ENCODE measurements at regions not wholly inside any gene's neighbourhood (a gene's known extent, or its start where the extent isn't known, plus 50 kb on each side); places are given as distances from the start of the nearest gene placed in this dataset.

DNA sequence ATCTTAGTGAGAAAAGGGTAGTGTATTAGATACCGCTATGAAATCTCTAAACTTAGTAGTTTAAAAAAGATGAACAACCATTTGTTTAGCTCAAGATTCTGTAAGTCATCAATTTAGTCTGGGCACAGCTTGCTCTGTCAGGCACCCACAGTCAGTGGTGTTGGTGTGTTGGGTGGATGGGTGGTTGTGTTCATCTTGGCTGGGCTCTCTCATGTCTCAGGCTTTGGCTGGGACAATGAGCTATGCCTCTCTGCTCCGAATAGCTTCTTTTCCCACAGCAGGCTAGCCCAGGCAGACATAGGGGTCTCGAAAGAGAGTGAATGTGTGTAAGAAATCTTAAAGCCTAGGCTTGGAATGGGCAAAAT, 127.0 kb upstream of the GATB start:
- DNase-seq (ENCODE audit: low read depth in 2 of 2), result no peak

DNA sequence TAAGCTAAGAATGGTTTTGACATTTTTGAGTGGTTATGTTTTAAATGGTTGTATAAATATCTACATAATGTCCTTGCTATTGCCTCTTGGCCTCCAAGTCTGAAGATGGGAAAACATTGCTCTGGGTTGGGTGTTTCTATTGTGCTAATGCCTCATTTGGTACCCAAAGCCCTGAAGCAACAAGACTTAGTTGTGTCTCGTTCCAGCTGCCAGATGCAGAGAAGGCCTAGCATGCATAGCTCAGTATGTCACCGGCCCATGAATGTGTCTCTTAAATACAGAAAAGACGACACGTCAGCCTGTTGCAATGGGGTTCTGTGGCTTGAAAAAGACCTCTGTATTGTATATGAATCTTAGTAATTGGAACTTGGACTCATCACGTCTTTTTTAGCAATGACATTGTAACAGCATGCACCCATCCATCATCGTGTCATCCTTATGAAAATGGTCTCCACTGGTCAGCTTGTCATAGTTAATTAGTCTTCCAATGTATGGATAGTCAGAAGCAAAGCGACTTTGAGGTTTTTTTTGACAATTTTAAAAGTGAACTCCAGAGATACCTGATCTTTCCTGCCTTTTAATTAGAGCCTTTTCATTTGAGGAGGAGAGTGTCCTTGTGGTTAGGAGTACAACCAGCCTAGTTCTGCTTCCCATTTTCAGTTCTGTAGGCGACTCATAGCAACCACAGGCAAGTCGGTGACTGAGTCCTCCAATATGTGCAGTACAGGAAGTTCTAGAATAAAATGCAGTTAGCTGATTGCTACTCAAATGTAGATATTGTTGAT, 126.4 kb upstream of the GATB start:
- no peak for DNase-seq (ENCODE audit: low read depth in 2 of 2)

DNA sequence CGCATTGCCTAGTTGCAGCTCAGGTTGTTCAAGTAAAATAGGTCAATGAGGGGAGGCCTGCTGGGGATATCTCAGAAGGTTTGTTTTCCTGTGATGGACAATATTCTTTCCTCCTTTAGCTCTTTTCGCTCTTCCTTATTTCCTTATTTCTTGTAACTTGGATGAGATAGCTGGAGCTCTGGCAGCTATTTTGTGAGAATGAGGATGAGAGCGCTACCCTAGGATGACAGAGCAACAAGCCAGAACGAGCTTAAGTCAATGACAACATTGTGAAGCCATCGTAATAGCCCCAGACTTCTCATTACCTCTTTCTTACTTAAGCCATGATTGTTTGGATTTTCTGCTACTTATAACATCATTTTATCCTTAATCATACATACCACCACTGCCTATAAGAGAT, 124.3 kb upstream of the GATB start:
- DNase-seq (ENCODE audit: low read depth in 2 of 2), result no peak

DNA sequence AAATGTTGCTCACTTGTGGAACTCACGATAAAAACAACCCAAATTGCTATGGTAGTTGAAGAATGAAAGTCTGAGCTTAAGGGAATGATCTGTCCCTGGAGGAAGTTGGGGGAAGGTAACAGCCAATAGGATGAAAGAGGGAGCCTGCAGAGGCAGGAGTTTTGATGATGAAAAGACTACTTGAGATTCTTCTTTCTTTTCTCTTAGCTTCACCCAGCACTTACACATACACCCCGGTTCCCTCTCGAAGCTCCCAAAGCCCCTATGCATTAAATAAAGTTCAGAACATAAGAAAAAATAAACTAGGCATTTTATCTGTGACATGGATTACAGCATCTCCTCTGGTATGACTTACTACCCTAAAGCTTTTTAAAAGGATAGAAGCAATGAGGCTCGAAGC, 122.9 kb upstream of the GATB start:
- DNase-seq (ENCODE audit: low read depth in 2 of 2), result no peak

DNA sequence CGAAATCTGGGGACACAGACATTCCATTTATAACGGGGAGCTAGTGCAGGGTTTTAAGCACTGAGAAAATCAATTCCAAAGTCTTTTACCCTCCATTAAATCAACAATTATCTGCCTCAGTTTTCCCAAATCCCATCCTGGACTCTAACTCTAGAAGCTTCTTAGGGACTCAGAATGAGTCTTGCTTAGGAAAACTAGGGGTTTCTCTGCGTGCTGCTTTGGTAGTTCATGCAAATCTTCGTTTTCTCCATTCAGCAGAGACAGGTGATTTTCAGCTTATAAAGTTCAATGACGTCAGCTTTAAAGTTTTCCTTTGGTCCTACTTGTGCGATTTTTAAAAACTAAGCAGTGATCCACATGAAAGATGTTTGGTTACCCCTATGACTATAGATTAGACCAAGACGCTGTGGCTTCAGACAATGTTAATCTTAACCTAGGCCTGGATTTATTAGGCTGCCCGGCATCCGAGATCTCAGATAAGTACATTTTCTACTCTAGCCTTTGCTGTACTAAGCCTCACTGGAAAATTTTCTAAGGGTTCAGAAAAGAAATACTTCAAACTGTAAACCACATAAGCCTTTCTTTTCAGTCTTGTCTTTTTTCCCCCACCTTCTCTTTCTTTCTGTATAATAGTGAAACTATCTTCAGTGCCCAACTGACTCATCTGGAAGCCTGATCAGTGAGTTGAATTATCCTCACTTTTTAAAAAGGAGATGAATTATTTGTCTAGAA, 121.4 kb upstream of the GATB start:
- DNase-seq (ENCODE audit: low read depth in 2 of 2), result no peak

DNA sequence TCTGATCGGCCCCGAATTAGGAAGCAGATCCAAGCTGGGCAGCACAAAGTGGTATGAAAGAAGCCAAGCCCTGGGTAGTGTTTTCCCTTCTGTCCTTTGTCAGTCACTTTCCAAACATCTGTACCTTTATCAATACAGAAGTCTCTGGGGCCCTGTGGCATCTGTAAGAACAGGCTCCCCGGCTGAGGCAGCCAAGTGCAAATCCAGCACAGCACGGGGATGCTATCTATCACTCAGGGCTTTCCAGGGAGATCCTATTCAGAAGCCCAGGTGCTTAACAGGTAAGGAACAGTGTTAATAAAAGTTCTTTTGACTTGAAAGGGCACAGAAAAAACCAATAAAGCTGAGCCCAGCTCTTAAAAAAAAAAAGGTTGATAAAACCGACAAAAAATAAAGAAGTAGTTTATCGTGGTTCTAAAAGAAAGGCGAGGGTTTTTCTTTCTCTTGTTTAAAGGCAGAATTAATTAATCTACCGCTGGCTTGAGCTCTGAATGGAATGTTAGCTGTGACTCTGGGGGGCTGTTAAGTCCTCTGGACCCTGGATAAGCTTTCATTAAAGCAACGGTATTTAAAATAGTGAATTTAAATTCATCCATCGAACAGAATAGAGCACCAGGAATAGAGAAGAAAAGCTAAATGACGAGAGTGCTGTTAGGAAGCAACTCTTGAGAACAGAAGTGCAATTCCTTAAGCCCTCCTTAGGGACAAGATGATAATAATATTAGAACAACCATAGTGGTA, 119.1 kb upstream of the GATB start:
- no peak for DNase-seq (ENCODE audit: low read depth in 2 of 2)

DNA sequence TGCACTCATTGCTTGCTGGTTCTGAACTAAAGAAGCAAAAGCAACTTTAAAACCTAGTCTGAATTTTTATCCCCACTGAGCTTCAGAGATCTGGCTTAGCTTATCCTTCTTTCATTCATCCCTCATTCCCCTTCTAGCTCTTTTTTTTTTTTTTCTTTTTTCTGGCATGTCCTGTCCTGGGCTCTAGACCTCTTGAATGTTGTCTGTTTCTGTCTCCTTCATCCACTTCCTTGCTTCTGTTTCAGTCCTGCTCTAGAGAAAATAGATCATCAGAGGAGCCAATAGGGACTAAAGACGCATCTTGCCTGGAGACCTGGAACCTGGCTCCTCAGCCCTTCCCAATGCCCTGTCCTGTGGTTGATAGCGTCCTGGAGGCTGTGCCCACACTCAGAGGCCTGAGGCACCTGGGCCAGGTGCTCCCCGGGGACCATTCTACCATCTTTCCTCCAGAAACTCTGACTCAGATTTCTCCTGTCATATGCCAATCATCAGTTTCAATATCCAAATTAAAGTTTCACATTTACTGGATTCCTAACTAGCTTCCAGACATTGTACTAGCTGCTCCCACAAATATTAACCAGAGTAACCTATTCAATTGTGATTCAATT, 115.7 kb upstream of the GATB start:
- no peak for DNase-seq (ENCODE audit: low read depth in 2 of 2)

DNA sequence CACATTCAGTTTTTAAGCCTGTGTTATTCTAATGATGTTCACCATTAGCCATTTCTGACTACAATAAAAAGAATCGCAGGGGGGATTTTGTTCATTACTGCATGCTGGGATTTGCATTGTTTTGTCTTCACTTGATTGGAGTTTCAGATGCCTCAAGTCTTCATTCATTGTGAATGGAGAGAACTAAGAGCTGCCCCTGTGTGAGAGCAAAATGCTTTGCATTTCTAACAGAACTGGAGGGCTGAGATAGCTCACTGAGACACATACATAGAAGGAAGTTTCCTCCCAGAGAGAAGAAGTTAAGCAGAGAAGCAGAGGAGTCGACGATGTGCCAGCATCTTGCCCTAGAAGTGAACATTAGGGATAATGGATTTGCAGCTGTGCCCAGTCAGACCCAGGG, 113.5 kb upstream of the GATB start:
- DNase-seq (ENCODE audit: low read depth in 2 of 2), result no peak

DNA sequence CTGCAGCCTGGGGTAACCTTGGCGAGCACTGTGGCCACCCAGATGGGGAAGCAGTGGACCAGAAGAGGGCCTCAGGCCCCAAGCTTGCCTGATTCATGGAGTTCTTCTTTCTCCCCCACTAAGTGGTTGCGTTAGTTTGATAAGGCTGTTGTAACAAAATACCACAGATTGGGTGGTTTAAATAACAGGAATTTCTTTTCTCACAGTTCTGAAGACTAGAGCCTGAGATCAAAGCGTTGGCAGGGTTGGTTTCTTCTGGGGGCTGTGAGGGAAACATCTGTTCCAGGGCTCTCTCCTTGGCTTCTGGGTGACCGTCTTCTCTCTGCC, 105.7 kb upstream of the GATB start:
- DNase-seq (ENCODE audit: low read depth in 2 of 2), result no peak

DNA sequence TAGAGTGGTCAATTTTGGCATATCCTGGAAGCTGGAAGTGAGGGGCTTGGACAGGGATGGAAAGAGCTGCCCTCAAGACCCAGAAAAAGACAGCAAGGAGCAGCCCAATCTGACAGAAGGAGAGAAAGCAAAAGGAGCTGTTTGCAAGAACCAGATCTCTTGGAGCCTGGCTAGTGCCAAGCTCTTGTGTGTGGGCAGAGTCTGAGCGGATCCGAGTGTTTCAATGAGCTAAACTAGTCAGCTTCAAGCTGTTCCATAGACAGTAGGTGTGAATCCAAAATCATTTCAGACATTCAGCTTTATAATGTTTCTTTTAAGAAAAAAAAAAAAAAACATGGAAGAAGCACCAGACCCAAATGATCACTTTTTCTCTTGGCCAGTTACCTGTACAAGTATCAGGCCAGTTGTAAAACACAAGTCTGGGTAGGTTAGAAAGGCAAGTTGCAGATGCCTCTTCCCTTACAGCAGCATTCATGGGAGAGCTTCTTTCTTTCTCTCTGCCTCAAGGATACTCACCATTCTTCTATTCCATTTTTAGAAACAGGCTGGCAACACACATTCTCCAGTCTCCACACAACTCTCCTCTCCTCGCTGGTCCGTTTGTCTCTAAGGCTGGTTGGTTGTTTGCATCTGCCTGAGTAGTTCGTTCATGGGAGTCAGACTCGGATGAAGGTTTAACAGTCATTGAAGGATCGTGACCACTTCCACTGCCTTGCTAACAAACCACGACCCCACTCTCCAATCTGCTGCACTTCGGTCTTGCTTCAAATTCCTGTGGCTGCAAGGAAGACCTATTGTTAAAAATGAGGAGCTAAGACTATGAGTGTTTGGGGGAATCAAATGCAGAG, 105.2 kb upstream of the GATB start:
- DNase-seq (ENCODE audit: low read depth in 2 of 2), result no peak

DNA sequence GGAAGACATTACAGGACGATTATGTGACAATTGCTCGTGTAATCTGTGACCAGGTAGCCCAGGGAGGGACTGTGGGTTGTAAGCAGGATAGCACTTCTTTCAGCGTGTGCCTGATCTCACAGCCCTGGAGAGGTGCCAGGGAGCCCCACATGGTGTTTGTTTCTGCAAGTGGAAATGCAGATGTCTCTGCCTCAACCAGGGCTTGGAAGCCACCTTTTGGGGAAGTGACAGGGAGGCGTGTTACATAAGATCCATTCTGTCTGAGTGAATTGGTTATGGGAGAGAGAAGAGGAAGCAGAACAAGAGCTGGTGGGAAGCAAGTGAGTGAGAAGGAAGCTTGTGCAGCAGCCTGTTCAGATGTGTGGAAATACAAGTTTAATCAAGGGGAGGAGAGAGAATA, 104.5 kb upstream of the GATB start:
- DNase-seq (ENCODE audit: low read depth in 2 of 2), result no peak

DNA sequence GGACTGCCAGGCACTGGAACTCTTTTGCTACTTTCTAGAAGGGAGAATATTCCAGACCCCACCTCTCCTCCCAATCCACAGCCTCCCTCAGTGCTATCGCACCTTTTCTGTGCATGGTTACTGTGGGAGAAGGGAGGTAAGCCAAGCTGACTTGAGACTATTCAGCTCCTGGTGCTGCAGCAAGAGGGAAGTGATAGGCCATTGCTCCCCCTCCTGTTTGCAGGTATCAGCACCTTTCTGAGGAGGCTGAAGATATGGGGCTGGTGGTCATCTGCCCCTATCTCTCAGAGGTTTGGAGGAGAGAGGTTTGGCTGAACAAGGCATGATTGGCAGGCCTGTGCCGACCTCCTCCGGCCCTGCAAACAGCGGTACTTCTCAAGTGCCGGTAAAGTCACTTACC, 103.3 kb upstream of the GATB start:
- no peak for DNase-seq (ENCODE audit: low read depth in 2 of 2)

DNA sequence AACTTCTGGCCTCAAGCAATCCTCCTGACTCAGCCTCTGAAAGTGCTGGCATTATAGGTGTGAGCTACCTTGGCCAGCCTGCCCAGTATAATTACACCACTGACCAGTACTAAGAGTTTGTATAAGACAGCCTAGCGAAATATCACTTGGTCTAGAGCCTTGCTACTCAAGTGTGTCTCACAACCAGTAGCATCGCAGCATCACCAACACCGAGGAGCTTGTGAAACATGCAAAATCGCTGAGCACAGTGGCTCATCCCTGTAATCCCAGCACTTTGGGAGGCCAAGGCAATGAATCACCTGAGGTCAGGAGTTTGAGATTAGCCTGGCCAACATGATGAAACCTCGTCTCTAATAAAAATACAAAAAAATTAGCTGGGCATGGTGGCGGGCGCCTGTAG, 102.0 kb upstream of the GATB start:
- DNase-seq (ENCODE audit: low read depth in 2 of 2), result no peak

DNA sequence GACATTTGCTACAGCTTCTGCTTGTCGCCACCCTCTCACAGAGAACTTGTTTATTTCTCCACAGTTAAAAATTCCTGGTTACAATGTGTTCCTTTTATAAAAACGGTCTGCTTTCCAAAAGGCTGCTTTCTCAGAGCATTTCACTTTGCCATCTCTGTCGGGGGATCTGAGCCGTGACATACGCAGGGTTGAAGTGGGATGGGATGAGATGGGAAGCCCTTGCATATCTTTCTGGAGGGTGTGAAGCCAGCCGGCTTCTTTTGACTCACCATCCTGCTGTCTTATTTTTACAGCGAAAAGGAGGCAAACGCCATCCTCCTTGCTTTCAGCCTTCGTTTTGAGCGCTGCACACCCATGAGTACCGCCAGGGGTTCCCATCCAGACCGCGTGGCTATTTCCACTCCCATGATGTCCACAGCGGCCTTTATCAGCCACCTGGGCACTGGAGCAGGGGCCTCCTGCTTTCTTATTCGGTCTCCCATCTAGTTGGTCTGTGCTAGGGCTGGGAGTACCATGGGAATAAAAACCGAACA, 99.8 kb upstream of the GATB start:
- DNase-seq (ENCODE audit: low read depth in 2 of 2), result no peak

DNA sequence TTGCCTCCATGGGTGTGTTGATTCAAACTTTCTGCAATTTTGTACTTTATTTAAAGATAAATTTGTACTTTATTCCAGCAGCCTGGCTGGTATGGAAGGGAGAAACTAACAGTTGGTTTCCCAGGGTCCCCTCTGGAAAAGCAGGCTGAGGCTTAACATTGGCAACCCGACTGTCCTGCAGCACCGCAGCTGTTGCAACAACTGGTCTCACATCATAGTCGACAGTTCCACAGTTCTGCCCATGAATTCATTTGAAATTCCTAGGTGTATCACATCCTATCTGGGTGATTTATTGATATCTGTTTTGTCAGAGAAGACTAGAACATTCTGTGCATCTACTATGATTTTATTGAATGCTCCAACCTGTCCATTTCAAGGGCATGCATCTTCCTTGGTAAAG, 98.8 kb upstream of the GATB start:
- DNase-seq (ENCODE audit: low read depth in 2 of 2), result no peak

DNA sequence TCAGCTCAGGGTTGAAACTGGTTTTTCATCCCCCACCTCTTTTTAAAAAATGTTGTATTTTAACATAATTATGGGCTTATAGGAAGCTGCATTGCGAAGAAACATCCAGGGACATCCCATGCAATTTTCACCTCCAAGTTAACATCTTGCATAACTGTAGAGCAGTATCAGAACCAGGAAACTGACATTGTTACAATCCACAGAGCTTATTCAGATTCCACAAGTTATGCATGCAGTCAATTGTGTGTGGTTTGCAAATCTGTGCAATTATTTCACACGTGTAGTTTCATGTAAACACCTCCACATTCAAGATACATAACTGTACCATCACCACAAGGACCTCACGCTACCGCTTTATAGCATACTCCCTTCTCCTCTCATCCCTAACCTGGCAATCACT, 97.5 kb upstream of the GATB start:
- DNase-seq (ENCODE audit: low read depth in 2 of 2), result no peak

DNA sequence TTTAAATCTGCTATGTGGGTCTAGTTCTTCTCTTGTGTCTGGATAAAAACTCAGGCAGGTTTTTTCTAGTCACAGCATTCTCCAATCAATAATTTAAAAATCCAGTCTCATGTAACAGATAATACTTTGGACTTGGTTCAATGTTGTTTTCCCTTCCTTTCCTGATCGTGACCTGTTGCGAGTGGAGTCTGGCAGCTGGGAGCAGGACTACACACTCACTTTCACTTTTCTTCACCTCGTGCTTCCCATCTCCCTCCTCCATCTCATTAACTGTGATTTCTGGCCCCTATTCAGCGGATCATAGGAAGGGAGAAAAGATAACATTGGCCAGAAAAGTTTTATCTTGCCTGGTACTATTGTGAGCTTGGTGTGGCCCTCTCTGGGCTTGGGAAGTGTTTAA, 96.6 kb upstream of the GATB start:
- DNase-seq (ENCODE audit: low read depth in 2 of 2), result no peak

DNA sequence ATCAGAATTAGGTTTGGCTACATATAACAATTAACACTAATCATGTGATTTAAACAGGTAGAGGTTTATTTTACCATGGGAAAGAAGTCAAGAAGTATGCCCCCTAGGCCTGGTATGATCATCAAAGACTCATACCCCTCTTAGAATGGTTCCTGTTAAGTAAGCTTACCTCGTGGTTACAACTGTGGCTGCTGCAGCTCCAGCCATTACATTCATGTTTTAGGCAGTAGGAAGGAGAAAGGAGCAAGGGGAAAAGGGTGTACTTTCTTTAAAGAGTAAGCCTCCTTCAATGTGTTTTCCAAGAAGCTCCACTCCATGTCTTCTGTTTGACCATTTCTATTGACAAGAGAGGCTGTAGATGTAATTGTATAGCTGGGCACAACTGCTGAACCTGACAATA, 94.9 kb upstream of the GATB start:
- DNase-seq (ENCODE audit: low read depth in 2 of 2), result no peak

DNA sequence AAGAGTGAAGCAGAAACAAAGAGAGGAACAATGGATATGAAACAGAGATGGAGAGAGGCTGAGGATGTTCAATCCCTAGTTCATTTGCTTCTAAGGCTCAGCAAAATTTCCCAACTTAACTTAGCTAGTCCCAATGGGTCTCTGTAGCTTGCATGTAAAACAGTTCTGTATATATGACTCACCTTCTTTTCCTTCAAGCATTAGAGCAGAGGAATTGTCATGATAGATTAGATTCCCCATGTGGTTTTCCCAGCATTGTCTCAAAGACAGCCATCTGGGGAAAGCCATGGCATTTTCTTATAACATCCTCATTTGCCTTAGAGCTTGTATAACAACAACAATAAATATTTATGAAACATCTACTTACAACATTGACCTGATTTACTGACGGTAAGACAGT, 93.9 kb upstream of the GATB start:
- DNase-seq (ENCODE audit: low read depth in 2 of 2), result no peak

DNA sequence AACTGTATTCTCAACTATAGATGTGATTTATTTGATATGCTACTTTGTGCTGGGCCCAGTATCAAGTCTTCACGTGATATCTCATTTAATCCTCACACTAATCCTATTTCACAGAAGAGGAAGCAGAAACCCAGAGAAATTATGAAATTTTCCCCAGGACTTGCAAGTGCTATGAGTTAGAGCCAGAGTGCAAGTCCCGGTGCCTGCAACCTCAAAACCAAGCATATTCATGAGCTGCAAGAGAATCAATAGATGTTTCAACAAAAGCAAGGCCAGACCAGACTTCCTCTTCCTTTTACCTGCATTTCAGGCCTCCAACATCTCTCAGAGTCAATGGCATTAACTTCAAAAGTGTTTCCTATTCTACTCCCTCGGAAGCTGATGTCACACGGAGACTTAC, 92.2 kb upstream of the GATB start:
- DNase-seq (ENCODE audit: low read depth in 2 of 2), result no peak

DNA sequence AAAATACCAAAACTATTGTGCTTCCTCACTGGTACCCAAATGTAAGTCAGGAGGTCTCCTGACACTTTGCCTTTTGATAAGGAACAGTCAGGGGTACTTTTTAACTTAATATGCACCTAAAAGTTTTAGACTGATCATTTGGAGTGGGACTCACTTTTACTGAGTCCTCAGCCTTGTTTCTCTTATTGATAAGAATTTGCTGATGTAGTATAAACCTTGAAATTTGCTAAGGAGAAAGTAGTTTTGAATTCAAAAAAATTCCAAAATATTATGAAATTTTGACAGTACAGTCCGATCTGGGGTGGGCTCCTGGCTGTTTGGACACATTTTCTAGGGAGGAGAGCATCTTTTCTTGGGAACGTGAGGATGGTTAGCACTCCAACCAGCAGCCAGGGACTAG, 91.4 kb upstream of the GATB start:
- no peak for DNase-seq (ENCODE audit: low read depth in 2 of 2)

DNA sequence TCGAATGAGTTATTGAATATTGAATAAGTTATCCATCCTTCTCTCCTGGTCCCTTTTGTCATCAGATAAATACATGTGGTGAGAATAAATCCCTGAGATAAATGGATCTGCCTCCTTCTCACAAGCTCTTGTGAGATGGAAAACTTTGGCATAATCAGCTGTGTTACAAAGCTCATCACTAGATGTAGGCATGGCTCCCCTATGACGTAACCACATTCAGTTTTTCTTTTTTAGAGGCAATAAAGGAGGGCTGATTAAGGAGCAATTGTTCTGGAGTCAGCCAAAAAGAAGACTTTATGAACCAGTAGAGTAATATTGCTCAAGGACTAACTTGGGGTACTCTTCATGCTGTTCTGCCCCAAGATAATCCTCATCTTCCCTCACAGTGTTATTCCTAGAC, 90.5 kb upstream of the GATB start:
- no peak for DNase-seq (ENCODE audit: low read depth in 2 of 2)
